IMR-90 (cell line): ENCODE measurements at regions not wholly inside any gene's neighbourhood (a gene's known extent, or its start where the extent isn't known, plus 50 kb on each side); places are given as distances from the start of the nearest gene placed in this dataset.

Experiments
- ATAC-seq: fragments of 200-7000 bp; cut with Tn5 transposase; 2 replicates; pipeline ENCODE4 v1.9.1; 2020; ENCODE audit warnings: low read depth, mild to moderate bottlenecking, moderate library complexity
- BruUV-seq: library from RNA; stranded (reverse); fragments of 400-500 nt; replicated peaks from 2 replicates; lab custom pipeline; 2021; lab: Mats Ljungman, UMichigan
- CTCF ChIA-PET: fragments of 300-600 bp; formaldehyde crosslinking; extraction: SDS; loops from one replicate; lab custom pipeline; 2021; ENCODE audit warnings: antibody characterized with exemption; lab: Yijun Ruan, JAX
- POLR2A ChIA-PET: fragments of 300-600 bp; sonication (Branson Sonifier 250); formaldehyde crosslinking; loops from one replicate; lab custom pipeline; 2022; ENCODE audit warnings: antibody characterized with exemption; ENCODE audit not compliant: unreplicated experiment; lab: Charles Lee
- DNase-seq: peaks from one replicate; pipeline ENCODE4 v3.0.0; 2013
- H2AFZ ChIP-seq: replicated peaks from 2 replicates; pipeline ENCODE3; 2013; ENCODE audit warnings: low read length, mild to moderate bottlenecking; ENCODE audit not compliant: poor library complexity
- H2AK5ac ChIP-seq: 2 replicates; pipeline ENCODE4 v1.6.1; 2013; ENCODE audit warnings: low read depth, low read length, inconsistent platforms
- H2AK9ac ChIP-seq: replicated peaks from 2 replicates; pipeline ENCODE3; 2013; ENCODE audit warnings: mild to moderate bottlenecking, low read depth, low read length, moderate library complexity; ENCODE audit not compliant: poor library complexity
- H2BK120ac ChIP-seq: 2 replicates; pipeline ENCODE4 v1.6.1; 2013; ENCODE audit warnings: low read depth, low read length, inconsistent platforms
- H2BK15ac ChIP-seq: 3 replicates; pipeline ENCODE4 v1.6.1; 2013; ENCODE audit warnings: low read depth, low read length, inconsistent platforms
- H2BK20ac ChIP-seq: 2 replicates; pipeline ENCODE4 v1.6.1; 2013; ENCODE audit warnings: low read depth, mild to moderate bottlenecking, inconsistent platforms, low read length, moderate library complexity
- H2BK5ac ChIP-seq: 2 replicates; pipeline ENCODE4 v1.6.1; 2013; ENCODE audit warnings: mild to moderate bottlenecking, low read depth, low read length, inconsistent platforms; ENCODE audit not compliant: poor library complexity, severe bottlenecking
- H3K14ac ChIP-seq: replicated peaks from 2 replicates; pipeline ENCODE4 v1.6.1; 2013; ENCODE audit warnings: low read depth, low read length, inconsistent platforms
- H3K18ac ChIP-seq: 2 replicates; pipeline ENCODE4 v1.6.1; 2013; ENCODE audit warnings: low read depth, low read length, control low read depth
- H3K23ac ChIP-seq: 2 replicates; pipeline ENCODE4 v1.6.1; 2013; ENCODE audit warnings: low read depth, low read length, inconsistent platforms
- H3K27ac ChIP-seq: 2 replicates; pipeline ENCODE4 v1.5.1; 2013; ENCODE audit warnings: mild to moderate bottlenecking, control low read depth, low read length; ENCODE audit not compliant: insufficient read depth
- H3K27me3 ChIP-seq: 2 replicates; pipeline ENCODE4 v1.6.1; 2013; ENCODE audit warnings: low read length; ENCODE audit not compliant: control insufficient read depth, insufficient read depth
- H3K36me3 ChIP-seq: 2 replicates; pipeline ENCODE4 v1.6.1; 2013; ENCODE audit warnings: low read length, mixed read lengths; ENCODE audit not compliant: control insufficient read depth, insufficient read depth
- H3K4ac ChIP-seq: 2 replicates; pipeline ENCODE4 v1.6.1; 2013; ENCODE audit warnings: low read depth, low read length, inconsistent platforms
- H3K4me1 ChIP-seq: 2 replicates; pipeline ENCODE4 v1.6.1; 2013; ENCODE audit warnings: low read length, mixed read lengths; ENCODE audit not compliant: control insufficient read depth, insufficient read depth
- H3K4me2 ChIP-seq: 2 replicates; pipeline ENCODE4 v1.6.1; 2013; ENCODE audit warnings: low read depth, mild to moderate bottlenecking, control low read depth, low read length, moderate library complexity
- H3K4me3 ChIP-seq: 2 replicates; pipeline ENCODE4 v1.5.1; 2013; ENCODE audit warnings: low read depth, mild to moderate bottlenecking, control low read depth, low read length, moderate library complexity; ENCODE audit not compliant: insufficient read depth
- H3K56ac ChIP-seq: 2 replicates; pipeline ENCODE4 v1.6.1; 2013; ENCODE audit warnings: low read length, inconsistent platforms; ENCODE audit not compliant: insufficient read depth; ENCODE audit errors: extremely low read depth
- H3K79me1 ChIP-seq, 2 experiments: 2 replicates each; pipeline ENCODE4 v1.6.1; 2013; ENCODE audit warnings: low read length in 2 of 2, inconsistent platforms in 1 of 2, low read depth in 1 of 2
- H3K9ac ChIP-seq: 2 replicates; pipeline ENCODE4 v1.6.1; 2013; ENCODE audit warnings: low read depth, low read length, control low read depth
- H3K9me1 ChIP-seq: 2 replicates; pipeline ENCODE4 v1.6.1; 2013; ENCODE audit warnings: low read length, inconsistent platforms; ENCODE audit not compliant: insufficient read depth
- H3K9me3 ChIP-seq: 2 replicates; pipeline ENCODE4 v1.6.1; 2013; ENCODE audit warnings: low read length; ENCODE audit not compliant: control insufficient read depth, insufficient read depth
- H4K20me1 ChIP-seq: 2 replicates; pipeline ENCODE4 v1.6.1; 2013; ENCODE audit warnings: low read length, inconsistent platforms; ENCODE audit not compliant: insufficient read depth
- H4K5ac ChIP-seq: 2 replicates; pipeline ENCODE4 v1.6.1; 2013; ENCODE audit warnings: mild to moderate bottlenecking, low read depth, low read length, control low read depth
- H4K8ac ChIP-seq, 2 experiments: 2 replicates each; pipeline ENCODE4 v1.6.1; 2013; ENCODE audit warnings: low read depth in 2 of 2, low read length in 2 of 2, control low read depth in 1 of 2, inconsistent platforms in 1 of 2
- H4K91ac ChIP-seq: 2 replicates; pipeline ENCODE4 v1.6.1; 2013; ENCODE audit warnings: low read depth, low read length, inconsistent platforms; ENCODE audit not compliant: insufficient read depth
- CTCF ChIP-seq: conservative IDR thresholded peaks from 2 replicates; pipeline ENCODE4 v1.5.1; 2012; ENCODE audit warnings: mild to moderate bottlenecking, low read depth, low read length, improper control_type of control experiment
- ELK1 ChIP-seq: fragments of 150-350 bp; IDR thresholded peaks from 2 replicates; pipeline ENCODE4 v1.6.1; 2016; ENCODE audit warnings: low read depth, mild to moderate bottlenecking, low read length, moderate library complexity, borderline replicate concordance
- MAFK ChIP-seq: IDR thresholded peaks from 2 replicates; pipeline ENCODE4 v1.6.1; 2012; ENCODE audit warnings: low read depth, low read length, improper control_type of control experiment
- MAZ ChIP-seq: IDR thresholded peaks from 2 replicates; pipeline ENCODE4 v1.6.1; 2012; ENCODE audit warnings: low read depth, mild to moderate bottlenecking, low read length, improper control_type of control experiment, moderate library complexity, borderline replicate concordance
- NFE2L2 ChIP-seq: fragments of 150-350 bp; IDR thresholded peaks from 2 replicates; pipeline ENCODE4 v1.6.1; 2016; ENCODE audit warnings: low read depth, mild to moderate bottlenecking, low read length
- RAD21 ChIP-seq: IDR thresholded peaks from 2 replicates; pipeline ENCODE4 v1.6.1; 2012; ENCODE audit warnings: low read length, improper control_type of control experiment
- RCOR1 ChIP-seq: IDR thresholded peaks from 2 replicates; pipeline ENCODE4 v1.6.1; 2012; ENCODE audit warnings: mild to moderate bottlenecking, low read length, improper control_type of control experiment; ENCODE audit not compliant: insufficient replicate concordance
- USF2 ChIP-seq: fragments of 150-350 bp; IDR thresholded peaks from 2 replicates; pipeline ENCODE4 v1.6.1; 2017; ENCODE audit warnings: mild to moderate bottlenecking, antibody characterized with exemption, low read length, low read depth
- WGBS, 2 experiments: methylation state at CpG; one replicate each; pipeline versions ENCODE4 v1.1.5 to v1.1.7; 2013; ENCODE audit warnings: missing lambda C conversion rate in 2 of 2; ENCODE audit not compliant: insufficient read length in 1 of 2; ENCODE audit errors: extremely low coverage in 2 of 2; 5-methylcytosine and 5-hydroxymethylcytosine counted together
- dilution Hi-C: fragments of 300-500 bp; cut with HindIII; formaldehyde crosslinking; loops from one replicate; pipeline ENCODE4 v1.14.3; 2018; ENCODE audit warnings: low sequenced_read_pairs; ENCODE audit not compliant: unreplicated experiment
- in situ Hi-C: fragments of 300-500 bp; cut with MboI; formaldehyde crosslinking; loops from 3 replicates; pipeline ENCODE4 v1.14.3; 2019; ENCODE audit warnings: low sequenced_read_pairs, inconsistent platforms, mixed read lengths
- intact Hi-C: fragments of 100-400 bp; cut with micrococcal nuclease; formaldehyde crosslinking; loops from 2 replicates; pipeline ENCODE4 v1.10.0; 2022

- H3K9me3 ChIP-seq, result peaks cover 5% of the 10 kb centered on the region; the same call in 1 of the 2 replicates
- no peak overlapping the region for H2BK15ac ChIP-seq
- no peak overlapping the region for H3K23ac ChIP-seq
- H3K56ac ChIP-seq, result no peak overlapping the region
- H4K20me1 ChIP-seq, result no peaks in the 10 kb centered on the region
- H2BK120ac ChIP-seq, result no peak overlapping the region
- peaks cover 6% of the 10 kb centered on the region for H3K9me1 ChIP-seq
- H2AK9ac ChIP-seq, result no peak overlapping the region
- intact Hi-C loops (no loop called here), in situ Hi-C loops (no loop called here), dilution Hi-C loops (no loop called here)
- H4K5ac ChIP-seq, result no peak overlapping the region
- no peak overlapping the region for H2BK5ac ChIP-seq
- no peak overlapping the region for H2BK20ac ChIP-seq
- no peak overlapping the region for H4K91ac ChIP-seq
- WGBS, 2 experiments, result no CpG with 5 or more reads among the region's 2 CpGs
- H3K4me3 ChIP-seq, result no peak overlapping the region
- H3K79me1 ChIP-seq, result no peaks in the 10 kb centered on the region
- H2AK5ac ChIP-seq, result no peak overlapping the region
- no peak overlapping the region for H3K14ac ChIP-seq
- ChIA-PET CTCF (no interaction called here), POLR2A (no interaction called here)
- H3K4me2 ChIP-seq, result no peak overlapping the region
- no peak overlapping the region for H2AFZ ChIP-seq
- no peaks in the 10 kb centered on the region for H3K27me3 ChIP-seq
- no peak overlapping the region for H4K8ac ChIP-seq
- no peak overlapping the region for H3K4ac ChIP-seq
- no peak for TF ChIP-seq MAFK
- TF ChIP-seq MAZ, result no peak
- TF ChIP-seq NFE2L2, result no peak
- TF ChIP-seq CTCF, result no peak
- TF ChIP-seq ELK1, result no peak
- no peak for TF ChIP-seq RAD21
- TF ChIP-seq USF2, result no peak
- no peak for TF ChIP-seq RCOR1
- no TSS peak for BruUV-seq
- ATAC-seq (no peak), DNase-seq (no peak)
- H3K4me1 ChIP-seq, result peaks cover 10% of the 10 kb centered on the region
- H3K27ac ChIP-seq, result no peak overlapping the region
- H3K18ac ChIP-seq, result no peak overlapping the region
- H3K36me3 ChIP-seq, result no peaks in the 10 kb centered on the region
- H3K9ac ChIP-seq, result no peak overlapping the region
Measured at GRCh38 chr5:144093868-144094267, 76.6 kb downstream of the YIPF5 start.
